HL-60 (cell line): ENCODE measurements at regions not wholly inside any gene's neighbourhood (a gene's known extent, or its start where the extent isn't known, plus 50 kb on each side); places are given as distances from the start of the nearest gene placed in this dataset.

Experiments
- DNase-seq, 2 experiments: peaks; one replicate each; pipeline ENCODE4 v3.0.0-alpha.2; 2010 to 2020; ENCODE audit warnings: low read depth in 1 of 2, low spot score in 1 of 2
- H3K27ac ChIP-seq: fragments of 250-450 bp; sonication (Bioruptor Pico); replicated peaks from 2 replicates; pipeline ENCODE4 v1.5.1; 2020; ENCODE audit warnings: mild to moderate bottlenecking, moderate library complexity
- H3K27me3 ChIP-seq: fragments of 250-450 bp; sonication (Bioruptor Pico); 2 replicates; pipeline ENCODE4 v1.5.1; 2021; ENCODE audit warnings: mild to moderate bottlenecking, moderate library complexity; ENCODE audit not compliant: insufficient read depth, poor library complexity, severe bottlenecking
- H3K4me3 ChIP-seq: replicated peaks from 2 replicates; pipeline ENCODE4 v1.5.1; 2011; ENCODE audit warnings: mild to moderate bottlenecking, control low read depth, low read length; ENCODE audit not compliant: insufficient read depth
- GABPA ChIP-seq: IDR thresholded peaks from 2 replicates; pipeline ENCODE4 v1.6.1; 2012; ENCODE audit warnings: low read depth
- POLR2AphosphoS5 ChIP-seq: IDR thresholded peaks from 2 replicates; pipeline ENCODE4 v1.6.1; 2012; ENCODE audit warnings: low read depth
- SPI1 ChIP-seq: IDR thresholded peaks from 2 replicates; pipeline ENCODE4 v1.6.1; 2012; ENCODE audit warnings: low read depth, mild to moderate bottlenecking, borderline replicate concordance
- TF ChIP-seq, protein P1 (sequence below): IDR thresholded peaks from 2 replicates; pipeline ENCODE4 v1.6.1; 2012; ENCODE audit warnings: low read depth; ENCODE audit not compliant: insufficient replicate concordance
- TF ChIP-seq, protein P2 (sequence below): IDR thresholded peaks from one replicate; pipeline ENCODE4 v1.5.1; 2011; ENCODE audit warnings: low read length, control low read depth, inconsistent platforms; ENCODE audit not compliant: insufficient read depth

DNA sequence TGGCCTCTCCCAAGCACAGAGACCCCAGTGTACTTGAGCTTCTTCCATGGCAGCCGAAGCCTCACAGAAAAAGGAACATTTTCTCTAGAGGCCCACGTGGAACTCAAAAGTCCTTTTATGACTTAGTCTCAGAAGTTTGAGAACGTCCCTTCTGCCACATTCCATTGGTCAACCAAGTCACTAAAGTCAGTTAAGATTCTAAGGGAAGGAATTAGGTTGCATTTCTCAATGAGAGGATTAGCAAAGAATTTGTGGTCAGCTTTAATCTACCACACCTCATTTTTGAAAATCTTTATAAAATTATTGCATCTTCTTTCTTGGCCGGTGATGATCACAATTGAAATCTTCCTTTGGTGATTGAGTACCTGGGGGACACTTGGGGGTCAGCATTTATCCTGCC, 279.9 kb upstream of the TBX3 start:
- no peak for DNase-seq
- TF ChIP-seq, protein P1, sequence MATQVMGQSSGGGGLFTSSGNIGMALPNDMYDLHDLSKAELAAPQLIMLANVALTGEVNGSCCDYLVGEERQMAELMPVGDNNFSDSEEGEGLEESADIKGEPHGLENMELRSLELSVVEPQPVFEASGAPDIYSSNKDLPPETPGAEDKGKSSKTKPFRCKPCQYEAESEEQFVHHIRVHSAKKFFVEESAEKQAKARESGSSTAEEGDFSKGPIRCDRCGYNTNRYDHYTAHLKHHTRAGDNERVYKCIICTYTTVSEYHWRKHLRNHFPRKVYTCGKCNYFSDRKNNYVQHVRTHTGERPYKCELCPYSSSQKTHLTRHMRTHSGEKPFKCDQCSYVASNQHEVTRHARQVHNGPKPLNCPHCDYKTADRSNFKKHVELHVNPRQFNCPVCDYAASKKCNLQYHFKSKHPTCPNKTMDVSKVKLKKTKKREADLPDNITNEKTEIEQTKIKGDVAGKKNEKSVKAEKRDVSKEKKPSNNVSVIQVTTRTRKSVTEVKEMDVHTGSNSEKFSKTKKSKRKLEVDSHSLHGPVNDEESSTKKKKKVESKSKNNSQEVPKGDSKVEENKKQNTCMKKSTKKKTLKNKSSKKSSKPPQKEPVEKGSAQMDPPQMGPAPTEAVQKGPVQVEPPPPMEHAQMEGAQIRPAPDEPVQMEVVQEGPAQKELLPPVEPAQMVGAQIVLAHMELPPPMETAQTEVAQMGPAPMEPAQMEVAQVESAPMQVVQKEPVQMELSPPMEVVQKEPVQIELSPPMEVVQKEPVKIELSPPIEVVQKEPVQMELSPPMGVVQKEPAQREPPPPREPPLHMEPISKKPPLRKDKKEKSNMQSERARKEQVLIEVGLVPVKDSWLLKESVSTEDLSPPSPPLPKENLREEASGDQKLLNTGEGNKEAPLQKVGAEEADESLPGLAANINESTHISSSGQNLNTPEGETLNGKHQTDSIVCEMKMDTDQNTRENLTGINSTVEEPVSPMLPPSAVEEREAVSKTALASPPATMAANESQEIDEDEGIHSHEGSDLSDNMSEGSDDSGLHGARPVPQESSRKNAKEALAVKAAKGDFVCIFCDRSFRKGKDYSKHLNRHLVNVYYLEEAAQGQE = no peak
- TF ChIP-seq POLR2AphosphoS5 (no peak), GABPA (no peak), SPI1 (no peak)
- TF ChIP-seq, protein P2, sequence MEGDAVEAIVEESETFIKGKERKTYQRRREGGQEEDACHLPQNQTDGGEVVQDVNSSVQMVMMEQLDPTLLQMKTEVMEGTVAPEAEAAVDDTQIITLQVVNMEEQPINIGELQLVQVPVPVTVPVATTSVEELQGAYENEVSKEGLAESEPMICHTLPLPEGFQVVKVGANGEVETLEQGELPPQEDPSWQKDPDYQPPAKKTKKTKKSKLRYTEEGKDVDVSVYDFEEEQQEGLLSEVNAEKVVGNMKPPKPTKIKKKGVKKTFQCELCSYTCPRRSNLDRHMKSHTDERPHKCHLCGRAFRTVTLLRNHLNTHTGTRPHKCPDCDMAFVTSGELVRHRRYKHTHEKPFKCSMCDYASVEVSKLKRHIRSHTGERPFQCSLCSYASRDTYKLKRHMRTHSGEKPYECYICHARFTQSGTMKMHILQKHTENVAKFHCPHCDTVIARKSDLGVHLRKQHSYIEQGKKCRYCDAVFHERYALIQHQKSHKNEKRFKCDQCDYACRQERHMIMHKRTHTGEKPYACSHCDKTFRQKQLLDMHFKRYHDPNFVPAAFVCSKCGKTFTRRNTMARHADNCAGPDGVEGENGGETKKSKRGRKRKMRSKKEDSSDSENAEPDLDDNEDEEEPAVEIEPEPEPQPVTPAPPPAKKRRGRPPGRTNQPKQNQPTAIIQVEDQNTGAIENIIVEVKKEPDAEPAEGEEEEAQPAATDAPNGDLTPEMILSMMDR = no peak
- H3K27me3 ChIP-seq = no peaks in the 10 kb centered on the region
- no peak overlapping the region for H3K27ac ChIP-seq
- no peak overlapping the region for H3K4me3 ChIP-seq

DNA sequence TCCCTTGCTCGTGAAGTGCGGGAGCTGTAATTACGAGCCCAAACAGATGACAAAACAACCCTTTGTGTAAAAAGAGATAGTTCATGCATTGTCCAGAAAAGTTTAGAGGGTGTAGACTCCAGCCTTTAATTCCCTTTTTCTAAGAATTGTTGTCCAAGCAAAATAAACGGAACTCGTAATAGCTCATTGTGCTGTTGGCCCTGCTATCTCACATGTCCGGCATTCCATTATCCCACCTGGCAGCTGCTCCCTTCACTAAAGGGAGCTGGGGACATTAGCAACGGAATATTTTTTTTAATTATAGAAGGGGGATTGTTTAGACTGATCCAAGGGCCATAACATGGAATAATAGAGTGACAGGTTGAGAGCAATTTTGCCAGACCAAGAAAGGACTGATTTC, 277.5 kb upstream of the TBX3 start:
- TF ChIP-seq, protein P1 = no peak
- H3K27ac ChIP-seq = no peak overlapping the region
- no peak overlapping the region for H3K4me3 ChIP-seq
- H3K27me3 ChIP-seq = no peaks in the 10 kb centered on the region
- DNase-seq = no peak

DNA sequence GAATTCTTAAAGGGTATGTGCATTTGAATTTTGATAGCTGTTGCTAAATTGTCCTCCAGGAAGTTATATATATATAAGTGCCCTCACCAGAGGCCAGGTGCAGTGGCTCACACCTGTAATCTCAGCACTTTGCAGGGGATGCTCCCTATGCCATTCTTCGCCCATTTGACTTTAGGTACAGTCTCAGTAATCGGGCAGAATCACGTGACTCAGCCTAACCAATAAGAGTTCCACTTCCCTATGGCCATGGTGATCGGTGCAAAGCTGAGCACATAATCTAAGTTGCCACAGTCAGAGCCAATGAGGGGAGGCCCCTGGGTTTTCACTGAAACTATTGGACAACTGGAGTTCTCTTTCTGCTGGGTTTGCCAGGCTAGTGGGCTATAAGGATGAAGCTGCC, 274.6 kb upstream of the TBX3 start:
- H3K4me3 ChIP-seq = no peak overlapping the region

More for the DNA sequence above, 274.6 kb upstream of the TBX3 start:
- no peak for DNase-seq
- Histone ChIP-seq H3K27ac (no peak overlapping the region), H3K27me3 (no peaks in the 10 kb centered on the region)
- TF ChIP-seq, protein P2 = no peak
- TF ChIP-seq POLR2AphosphoS5 (no peak), SPI1 (no peak), GABPA (no peak)
- TF ChIP-seq, protein P1 = no peak
